OCI-LY3 (cell line): ENCODE measurements at regions not wholly inside any gene's neighbourhood (a gene's known extent, or its start where the extent isn't known, plus 50 kb on each side); places are given as distances from the start of the nearest gene placed in this dataset.

Experiments used
- H2AFZ ChIP-seq: fragments of 200-600, 300-600 bp; shearing (Covaris generic); 2 replicates; pipeline ENCODE4 v1.6.0; 2014; ENCODE audit warnings: antibody characterized with exemption, low read depth, low read length
- H3K27ac ChIP-seq: fragments of 200-600, 300-600 bp; sonication (generic); 2 replicates; pipeline ENCODE4 v1.5.1; 2014; ENCODE audit warnings: mild to moderate bottlenecking, low read length, moderate library complexity, mixed read lengths
- H3K27me3 ChIP-seq: fragments of 200-600, 300-600 bp; sonication (generic); 2 replicates; pipeline ENCODE4 v1.6.1; 2014; ENCODE audit warnings: low read depth, low read length, mixed read lengths
- H3K36me3 ChIP-seq: fragments of 200-600, 300-600 bp; sonication (generic); replicated peaks from 2 replicates; pipeline ENCODE3; 2014; ENCODE audit warnings: low read depth, low read length, mixed read lengths
- H3K4me1 ChIP-seq: fragments of 300-600, 200-600 bp; sonication (generic); 2 replicates; pipeline ENCODE4 v1.6.1; 2014; ENCODE audit warnings: low read length, mixed read lengths
- H3K4me2 ChIP-seq: fragments of 200-600, 300-600 bp; sonication (generic); 2 replicates; pipeline ENCODE4 v1.6.1; 2014; ENCODE audit warnings: low read length, mixed read lengths
- H3K4me3 ChIP-seq: fragments of 300-600, 200-600 bp; sonication (generic); 2 replicates; pipeline ENCODE4 v1.5.1; 2014; ENCODE audit warnings: antibody characterized with exemption, mild to moderate bottlenecking, low read length, moderate library complexity
- H3K79me2 ChIP-seq: fragments of 300-600, 200-600 bp; shearing (Covaris generic); 2 replicates; pipeline ENCODE4 v1.6.1; 2014; ENCODE audit warnings: mild to moderate bottlenecking, low read length, mixed read lengths
- H3K9ac ChIP-seq: fragments of 300-600, 200-600 bp; shearing (Covaris generic); 2 replicates; pipeline ENCODE4 v1.6.0; 2014; ENCODE audit warnings: mild to moderate bottlenecking, low read length, moderate library complexity
- H3K9me3 ChIP-seq: fragments of 200-600, 300-600 bp; shearing (Covaris generic); 2 replicates; pipeline ENCODE4 v1.6.1; 2014; ENCODE audit warnings: low read length, mixed read lengths; ENCODE audit not compliant: insufficient read depth
- H4K20me1 ChIP-seq: fragments of 200-600, 300-600 bp; sonication (generic); 2 replicates; pipeline ENCODE4 v1.6.1; 2016; ENCODE audit warnings: low read length, mixed read lengths; ENCODE audit not compliant: insufficient read depth
- EZH2phosphoT487 ChIP-seq: fragments of 200-600 bp; shearing (Covaris generic); IDR thresholded peaks from 2 replicates; pipeline ENCODE4 v1.6.1; 2018; ENCODE audit warnings: antibody characterized with exemption, mixed run types, low read depth
- TF ChIP-seq, protein P1 (sequence below): fragments of 200-600, 300-600 bp; sonication (generic); IDR thresholded peaks from 2 replicates; pipeline ENCODE4 v1.5.1; 2014; ENCODE audit warnings: antibody characterized with exemption, low read length, low read depth

DNA sequence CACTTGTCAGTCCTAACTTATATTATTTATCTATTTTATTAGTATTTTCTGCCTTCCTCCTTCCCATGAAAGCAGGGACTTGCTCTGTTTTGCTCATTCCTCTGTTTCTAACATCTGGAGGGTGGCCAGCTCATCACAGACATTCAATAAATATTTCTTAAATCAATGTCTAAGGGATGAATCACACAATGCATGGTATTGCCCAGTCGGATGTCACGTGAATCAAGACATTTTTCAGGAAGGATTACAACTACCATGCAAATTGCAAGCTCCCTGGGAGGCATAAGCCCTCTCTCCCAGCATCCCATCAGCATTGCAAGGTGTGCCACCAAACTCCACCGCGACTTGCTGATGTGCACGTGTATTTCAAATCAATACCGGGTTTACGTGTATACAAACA is 146.6 kb upstream of the RNF32 start:
- Histone ChIP-seq H4K20me1 (no peaks in the 10 kb centered on the region), H3K4me1 (no peaks in the 10 kb centered on the region), H3K4me3 (no peak overlapping the region), H3K36me3 (no peaks in the 10 kb centered on the region), H3K9me3 (0 out of 2 replicates have a peak, but pooled peaks cover 5% of the 10 kb centered on the region), H3K9ac (no peak overlapping the region), H3K79me2 (no peaks in the 10 kb centered on the region), H3K4me2 (no peak overlapping the region), H3K27ac (no peak overlapping the region), H2AFZ (no peak overlapping the region), H3K27me3 (peaks cover 11% of the 10 kb centered on the region)
- TF ChIP-seq EZH2phosphoT487: no peak
- TF ChIP-seq, protein P1, sequence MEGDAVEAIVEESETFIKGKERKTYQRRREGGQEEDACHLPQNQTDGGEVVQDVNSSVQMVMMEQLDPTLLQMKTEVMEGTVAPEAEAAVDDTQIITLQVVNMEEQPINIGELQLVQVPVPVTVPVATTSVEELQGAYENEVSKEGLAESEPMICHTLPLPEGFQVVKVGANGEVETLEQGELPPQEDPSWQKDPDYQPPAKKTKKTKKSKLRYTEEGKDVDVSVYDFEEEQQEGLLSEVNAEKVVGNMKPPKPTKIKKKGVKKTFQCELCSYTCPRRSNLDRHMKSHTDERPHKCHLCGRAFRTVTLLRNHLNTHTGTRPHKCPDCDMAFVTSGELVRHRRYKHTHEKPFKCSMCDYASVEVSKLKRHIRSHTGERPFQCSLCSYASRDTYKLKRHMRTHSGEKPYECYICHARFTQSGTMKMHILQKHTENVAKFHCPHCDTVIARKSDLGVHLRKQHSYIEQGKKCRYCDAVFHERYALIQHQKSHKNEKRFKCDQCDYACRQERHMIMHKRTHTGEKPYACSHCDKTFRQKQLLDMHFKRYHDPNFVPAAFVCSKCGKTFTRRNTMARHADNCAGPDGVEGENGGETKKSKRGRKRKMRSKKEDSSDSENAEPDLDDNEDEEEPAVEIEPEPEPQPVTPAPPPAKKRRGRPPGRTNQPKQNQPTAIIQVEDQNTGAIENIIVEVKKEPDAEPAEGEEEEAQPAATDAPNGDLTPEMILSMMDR: no peak

DNA sequence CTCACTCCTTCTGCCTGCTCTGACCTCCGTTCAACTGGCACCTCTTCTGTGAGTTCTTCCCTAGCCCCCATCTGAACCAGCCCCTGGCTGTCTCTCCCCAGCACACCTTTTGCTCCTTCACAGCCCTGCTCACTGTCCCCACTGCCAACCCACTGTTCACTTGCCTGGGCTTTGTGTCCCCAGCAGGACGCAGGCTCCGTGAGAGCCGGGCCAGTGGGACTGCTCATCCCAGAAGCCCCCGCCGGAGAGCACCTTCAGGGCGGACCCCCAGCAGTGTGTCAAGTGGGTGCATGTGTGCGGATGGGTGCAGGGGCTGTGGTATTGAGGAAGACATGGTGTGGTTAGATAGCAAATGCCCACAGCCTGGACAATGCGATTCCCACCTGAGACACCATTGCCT is 148.4 kb upstream of the RNF32 start:
- H3K36me3 ChIP-seq: no peaks in the 10 kb centered on the region
- H3K4me3 ChIP-seq: no peak overlapping the region
- H3K9me3 ChIP-seq: no peaks in the 10 kb centered on the region
- TF ChIP-seq EZH2phosphoT487: no peak
- TF ChIP-seq, protein P1: no peak
- no peak overlapping the region for H2AFZ ChIP-seq
- no peak overlapping the region for H3K9ac ChIP-seq
- no peaks in the 10 kb centered on the region for H4K20me1 ChIP-seq
- H3K4me1 ChIP-seq: no peaks in the 10 kb centered on the region
- peaks cover 11% of the 10 kb centered on the region; the same call in 1 of the 2 replicates for H3K27me3 ChIP-seq
- no peak overlapping the region for H3K27ac ChIP-seq
- H3K4me2 ChIP-seq: no peak overlapping the region
- no peaks in the 10 kb centered on the region for H3K79me2 ChIP-seq

DNA sequence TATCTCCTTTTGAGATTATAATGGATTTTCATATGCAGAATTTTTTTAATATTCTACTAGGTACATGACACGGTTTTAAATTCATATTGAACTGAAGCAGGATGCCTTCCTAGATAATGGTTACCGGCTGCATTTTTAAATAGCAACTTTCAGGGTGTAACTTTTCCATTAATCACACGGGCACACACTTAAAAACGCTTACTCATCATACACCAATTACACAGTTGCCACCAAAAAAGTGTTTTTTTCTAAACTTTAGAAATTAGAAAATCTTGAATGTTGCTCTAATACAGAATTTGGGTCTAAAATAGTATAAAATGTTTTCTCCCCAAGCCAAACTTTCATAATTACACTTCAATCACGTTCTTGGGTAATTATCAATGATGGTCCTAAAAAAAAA is 149.1 kb upstream of the RNF32 start:
- peaks cover 11% of the 10 kb centered on the region; the same call in 1 of the 2 replicates for H3K27me3 ChIP-seq
- H3K4me2 ChIP-seq: no peak overlapping the region
- H4K20me1 ChIP-seq: no peaks in the 10 kb centered on the region
- H2AFZ ChIP-seq: no peak overlapping the region
- H3K27ac ChIP-seq: no peak overlapping the region
- no peaks in the 10 kb centered on the region for H3K79me2 ChIP-seq
- H3K9me3 ChIP-seq: no peaks in the 10 kb centered on the region
- no peaks in the 10 kb centered on the region for H3K4me1 ChIP-seq
- no peak overlapping the region for H3K4me3 ChIP-seq
- H3K9ac ChIP-seq: no peak overlapping the region
- no peak for TF ChIP-seq EZH2phosphoT487
- TF ChIP-seq, protein P1: no peak
- no peaks in the 10 kb centered on the region for H3K36me3 ChIP-seq

DNA sequence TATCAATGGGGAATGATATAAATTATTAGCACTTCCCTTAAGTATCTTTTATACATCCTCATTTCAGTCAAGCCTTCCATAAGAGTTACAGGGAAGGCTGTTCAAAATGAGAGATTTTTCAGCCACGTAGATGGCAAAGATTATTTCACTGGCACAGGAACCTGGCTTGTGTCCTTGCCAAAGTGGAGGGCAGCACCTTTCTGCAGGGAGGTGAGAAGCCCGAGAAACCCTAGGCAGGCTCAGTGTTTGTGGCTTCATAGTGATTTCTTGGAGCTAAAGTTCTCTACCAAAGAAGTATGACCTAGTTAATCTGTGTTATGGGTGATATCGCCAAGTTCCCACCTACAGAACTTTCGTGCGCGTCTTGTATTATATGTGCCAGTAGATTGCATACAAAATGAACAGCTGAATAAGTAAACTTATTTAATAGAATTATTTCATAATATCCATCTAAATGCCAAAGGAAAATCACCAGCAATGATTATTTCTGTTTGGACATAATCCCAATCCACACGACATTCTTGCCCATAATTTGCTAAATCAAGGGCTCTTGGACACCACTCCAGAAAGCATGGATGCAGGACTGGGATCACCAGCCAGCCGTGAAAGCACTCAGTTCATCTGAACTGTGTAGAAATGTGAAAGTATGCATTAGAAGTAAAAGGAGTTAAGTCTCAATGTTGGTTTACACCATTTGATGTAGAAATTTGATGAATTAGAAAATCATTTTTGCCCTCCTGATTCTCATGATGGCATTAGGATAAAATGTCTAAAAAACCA is 150.4 kb upstream of the RNF32 start:
- no peaks in the 10 kb centered on the region for H3K4me1 ChIP-seq
- H4K20me1 ChIP-seq: no peaks in the 10 kb centered on the region
- no peaks in the 10 kb centered on the region for H3K79me2 ChIP-seq
- no peaks in the 10 kb centered on the region for H3K9me3 ChIP-seq
- H3K27me3 ChIP-seq: peaks cover 4% of the 10 kb centered on the region; the same call in 1 of the 2 replicates
- H3K36me3 ChIP-seq: no peaks in the 10 kb centered on the region
- no peak overlapping the region for H3K4me3 ChIP-seq
- TF ChIP-seq, protein P1: no peak
- TF ChIP-seq EZH2phosphoT487: no peak
- H3K27ac ChIP-seq: no peak overlapping the region
- no peak overlapping the region for H2AFZ ChIP-seq
- H3K9ac ChIP-seq: no peak overlapping the region
- H3K4me2 ChIP-seq: no peak overlapping the region
